Kidney epithelial cell (primary cell): ENCODE measurements at regions not wholly inside any gene's neighbourhood (a gene's known extent, or its start where the extent isn't known, plus 50 kb on each side); places are given as distances from the start of the nearest gene placed in this dataset.

Source experiments
- DNase-seq: peaks from one replicate; pipeline ENCODE4 v3.0.0-alpha.2; 2010; ENCODE audit warnings: low read depth
- H3K27me3 ChIP-seq: 2 replicates; pipeline ENCODE4 v1.6.0; 2011; ENCODE audit warnings: low read length; ENCODE audit not compliant: control insufficient read depth, insufficient read depth
- H3K36me3 ChIP-seq: 2 replicates; pipeline ENCODE4 v1.5.1; 2011; ENCODE audit warnings: low read length; ENCODE audit not compliant: control insufficient read depth, insufficient read depth
- H3K4me3 ChIP-seq: 2 replicates; pipeline ENCODE4 v1.5.1; 2011; ENCODE audit warnings: low read depth, mild to moderate bottlenecking, control low read depth, low read length
- CTCF ChIP-seq: IDR thresholded peaks from 2 replicates; pipeline ENCODE4 v1.5.1; 2011; ENCODE audit warnings: mild to moderate bottlenecking, moderate library complexity, low read length, control low read depth, inconsistent platforms; ENCODE audit not compliant: insufficient read depth, poor library complexity, severe bottlenecking

GRCh38 chr10:75314570-75314969 is 78.8 kb upstream of the COMTD1 start:
- TF ChIP-seq CTCF = no peak
- H3K27me3 ChIP-seq = no peaks in the 10 kb centered on the region
- no peak overlapping the region for H3K4me3 ChIP-seq
- no peaks in the 10 kb centered on the region for H3K36me3 ChIP-seq
- DNase-seq = no peak

- no peaks in the 10 kb centered on the region for H3K27me3 ChIP-seq
- no peak overlapping the region for H3K4me3 ChIP-seq
- H3K36me3 ChIP-seq = no peaks in the 10 kb centered on the region
- DNase-seq = no peak
- TF ChIP-seq CTCF = no peak
These were observed 76.7 kb upstream of the COMTD1 start for GRCh38 chr10:75312440-75312839.

DNA sequence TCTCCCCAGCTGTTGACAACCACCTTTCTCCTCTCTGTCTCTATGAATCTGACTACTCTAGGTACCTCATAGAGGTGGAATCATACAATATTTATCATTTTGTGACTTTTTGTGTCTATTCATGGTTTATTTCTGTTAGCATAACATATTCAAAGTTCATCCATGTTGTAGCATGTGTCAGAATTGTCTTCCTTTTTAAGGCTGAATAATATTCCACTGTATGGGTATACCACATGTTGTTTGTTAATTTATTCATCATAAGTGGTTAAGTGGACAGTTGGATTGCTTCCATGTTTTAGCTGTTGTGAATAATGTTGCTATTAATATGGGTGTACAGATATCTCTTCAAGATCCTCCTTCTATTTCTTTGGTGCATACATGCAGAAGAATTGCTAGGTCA is 69.9 kb upstream of the COMTD1 start:
- no peak for TF ChIP-seq CTCF
- no peaks in the 10 kb centered on the region for H3K36me3 ChIP-seq
- H3K27me3 ChIP-seq = no peaks in the 10 kb centered on the region
- no peak for DNase-seq
- H3K4me3 ChIP-seq = no peak overlapping the region

DNA sequence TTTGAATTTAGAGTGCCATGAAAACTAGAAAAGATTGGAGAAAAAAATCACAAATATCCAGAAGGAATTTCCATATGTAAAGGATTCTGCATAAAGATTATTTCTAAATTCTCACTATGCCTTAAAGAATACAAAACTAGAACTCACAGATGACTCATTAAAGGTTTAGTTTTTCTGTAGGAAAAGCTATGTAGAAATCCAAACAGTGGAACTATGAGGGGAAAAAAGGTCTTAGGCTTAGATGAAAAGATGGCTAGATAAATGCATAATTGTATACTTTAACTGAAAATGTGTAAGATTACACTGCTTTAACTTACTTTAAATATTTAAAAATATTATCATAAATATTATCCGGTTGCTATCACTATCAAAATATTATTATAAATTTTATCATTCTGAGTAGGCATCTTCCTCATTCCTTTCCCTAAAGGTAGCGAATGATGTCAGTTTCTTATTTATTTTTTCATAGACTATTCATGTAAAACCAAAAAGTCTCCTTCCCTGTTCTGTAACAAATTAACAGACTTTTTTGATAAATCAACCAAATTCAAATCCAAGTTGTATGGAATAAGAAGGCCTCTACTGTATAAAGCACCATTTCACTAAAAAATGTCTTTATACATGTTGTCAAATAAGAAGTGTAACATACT is 69.1 kb upstream of the COMTD1 start:
- no peaks in the 10 kb centered on the region for H3K27me3 ChIP-seq
- no peak for DNase-seq
- no peak for TF ChIP-seq CTCF
- no peaks in the 10 kb centered on the region for H3K36me3 ChIP-seq
- H3K4me3 ChIP-seq = no peak overlapping the region

DNA sequence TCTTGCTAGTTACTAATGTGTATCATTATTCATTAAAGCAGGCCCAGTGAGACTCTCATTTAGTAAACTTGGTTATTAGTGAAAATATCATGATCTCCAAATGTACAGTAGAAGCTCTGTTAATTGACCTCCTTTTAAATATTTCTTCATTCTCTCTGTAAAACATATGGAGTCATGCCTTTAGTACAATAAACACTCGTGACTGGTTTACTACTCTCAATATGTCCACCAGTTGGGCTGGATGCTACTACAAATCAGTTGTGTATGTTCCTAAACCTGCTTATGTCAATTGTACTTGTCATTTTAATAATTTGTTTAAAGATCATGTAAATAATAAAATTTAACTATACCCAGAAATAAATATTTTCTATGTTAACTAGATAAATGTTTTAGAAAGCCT is 68.6 kb upstream of the COMTD1 start:
- DNase-seq = no peak
- no peaks in the 10 kb centered on the region for H3K27me3 ChIP-seq
- TF ChIP-seq CTCF = no peak

GRCh38 chr10:75303045-75303777 is 67.5 kb upstream of the COMTD1 start:
- no peaks in the 10 kb centered on the region for H3K36me3 ChIP-seq
- no peaks in the 10 kb centered on the region for H3K27me3 ChIP-seq
- TF ChIP-seq CTCF = no peak
- H3K4me3 ChIP-seq = no peak overlapping the region
- no peak for DNase-seq

More for the DNA sequence above, 68.6 kb upstream of the COMTD1 start:
- no peak overlapping the region for H3K4me3 ChIP-seq
- no peaks in the 10 kb centered on the region for H3K36me3 ChIP-seq
